Neural progenitor cell (in vitro differentiated cells): ENCODE measurements at regions not wholly inside any gene's neighbourhood (a gene's known extent, or its start where the extent isn't known, plus 50 kb on each side); places are given as distances from the start of the nearest gene placed in this dataset.

Source experiments
- DNase-seq: peaks from one replicate; pipeline ENCODE4 v3.0.0-alpha.2; 2016; ENCODE audit warnings: low spot score
- H2AFZ ChIP-seq: fragments of 200-600 bp; sonication (generic); replicated peaks from 2 replicates; pipeline ENCODE4 v1.6.1; 2016; ENCODE audit warnings: antibody characterized with exemption
- H3F3A ChIP-seq: fragments of 200-600 bp; sonication (generic); 2 replicates; pipeline ENCODE4 v1.6.1; 2016; ENCODE audit warnings: antibody characterized with exemption, low read depth
- H3K27ac ChIP-seq: fragments of 200-600 bp; sonication (generic); 2 replicates; pipeline ENCODE4 v1.5.1; 2016; ENCODE audit warnings: mild to moderate bottlenecking
- H3K27me3 ChIP-seq: fragments of 200-600 bp; sonication (generic); 2 replicates; pipeline ENCODE4 v1.6.1; 2016; ENCODE audit warnings: mild to moderate bottlenecking, moderate library complexity
- H3K36me3 ChIP-seq: fragments of 200-600 bp; sonication (generic); 2 replicates; pipeline ENCODE4 v1.5.1; 2016
- H3K4me1 ChIP-seq: fragments of 200-600 bp; sonication (generic); 2 replicates; pipeline ENCODE4 v1.6.1; 2016; ENCODE audit warnings: mixed run types
- H3K4me2 ChIP-seq: fragments of 200-600 bp; sonication (generic); 2 replicates; pipeline ENCODE4 v1.6.1; 2016
- H3K4me3 ChIP-seq: fragments of 200-600 bp; sonication (generic); 2 replicates; pipeline ENCODE4 v1.5.1; 2016
- H3K79me2 ChIP-seq: fragments of 200-600 bp; sonication (generic); 2 replicates; pipeline ENCODE4 v1.6.1; 2016; ENCODE audit warnings: low read depth
- H3K9ac ChIP-seq: fragments of 200-600 bp; sonication (generic); 2 replicates; pipeline ENCODE4 v1.6.1; 2016
- H3K9me3 ChIP-seq: fragments of 200-600 bp; sonication (generic); 2 replicates; pipeline ENCODE4 v1.5.1; 2016; ENCODE audit warnings: low read depth
- H4K20me1 ChIP-seq: fragments of 200-600 bp; sonication (generic); 2 replicates; pipeline ENCODE4 v1.6.1; 2016; ENCODE audit warnings: low read depth
- H3K27ac Mint-ChIP-seq: 3 replicates; pipeline ENCODE4 v1.8.0; 2021; ENCODE audit warnings: mixed read lengths
- H3K27me3 Mint-ChIP-seq: 2 replicates; pipeline ENCODE4 v1.8.0; 2022; ENCODE audit warnings: low read depth, mild to moderate bottlenecking, inconsistent platforms, moderate library complexity, mixed read lengths; ENCODE audit not compliant: insufficient read depth
- H3K36me3 Mint-ChIP-seq: 3 replicates; pipeline ENCODE4 v1.8.0; 2021; ENCODE audit warnings: mixed read lengths
- H3K4me1 Mint-ChIP-seq: 3 replicates; pipeline ENCODE4 v1.8.0; 2021; ENCODE audit warnings: mixed read lengths
- H3K4me3 Mint-ChIP-seq: 3 replicates; pipeline ENCODE4 v1.8.0; 2021; ENCODE audit warnings: mild to moderate bottlenecking, moderate library complexity, mixed read lengths
- H3K9me3 Mint-ChIP-seq: 3 replicates; pipeline ENCODE4 v1.8.0; 2020; ENCODE audit warnings: mixed read lengths
- EZH2 ChIP-seq: fragments of 200-600 bp; sonication (generic); IDR thresholded peaks from 2 replicates; pipeline ENCODE4 v1.6.1; 2017; ENCODE audit warnings: antibody characterized with exemption, mild to moderate bottlenecking, moderate library complexity
- EZH2phosphoT487 ChIP-seq: fragments of 200-600 bp; sonication (generic); IDR thresholded peaks from 2 replicates; pipeline ENCODE4 v1.6.1; 2017; ENCODE audit warnings: antibody characterized with exemption
- TF ChIP-seq, protein P1 (sequence below): fragments of 200-600 bp; sonication (generic); IDR thresholded peaks from 2 replicates; pipeline ENCODE4 v1.5.1; 2017; ENCODE audit warnings: antibody characterized with exemption, mild to moderate bottlenecking

DNA sequence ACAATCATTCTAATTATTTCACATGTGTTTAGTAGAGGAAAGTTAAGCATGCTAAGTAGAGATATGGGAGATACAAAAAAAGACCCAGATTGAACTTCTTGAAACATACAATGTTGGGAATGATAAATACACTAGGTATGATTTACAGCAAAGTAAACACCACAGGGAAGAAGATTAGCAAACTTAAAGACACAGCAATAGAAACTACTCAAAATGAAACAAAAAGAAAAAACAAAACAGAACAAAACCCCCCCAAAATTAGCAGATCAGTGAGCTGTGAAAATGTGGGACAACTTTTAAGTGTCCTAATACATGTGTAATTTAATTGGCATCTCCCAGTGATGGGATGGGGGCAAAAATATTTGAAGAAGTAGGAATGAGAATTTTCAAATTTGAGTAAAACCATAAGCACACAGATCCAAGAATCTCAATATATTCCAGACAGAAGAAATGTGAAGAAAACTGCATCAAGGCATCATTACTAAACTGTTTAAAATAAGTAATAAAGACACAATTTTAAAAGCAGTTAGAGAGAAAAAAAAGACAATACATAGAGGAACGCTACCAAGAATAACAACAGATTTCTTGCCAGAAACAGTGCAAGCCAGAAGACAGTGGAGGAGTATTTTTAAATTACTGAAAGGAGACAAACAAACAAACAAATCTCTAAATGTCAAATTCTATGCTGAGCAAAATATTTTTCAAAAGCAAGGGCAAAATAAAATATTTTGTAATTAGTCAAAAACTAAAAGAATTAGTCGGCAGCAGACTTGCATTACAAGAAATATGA is 473.7 kb downstream of the QKI start:
- Histone ChIP-seq H3K27ac (no peak overlapping the region), H3K4me3 (no peak overlapping the region), H3K36me3 (no peaks in the 10 kb centered on the region), H4K20me1 (no peaks in the 10 kb centered on the region), H3K4me2 (no peak overlapping the region), H3K9ac (no peak overlapping the region), H3F3A (no peaks in the 10 kb centered on the region), H3K79me2 (no peaks in the 10 kb centered on the region), H3K27me3 (no peaks in the 10 kb centered on the region), H3K4me1 (no peaks in the 10 kb centered on the region), H3K9me3 (peaks cover 11% of the 10 kb centered on the region), H2AFZ (no peak overlapping the region)
- peaks cover 22% of the 10 kb centered on the region for H3K9me3 Mint-ChIP-seq
- DNase-seq = no peak
- H3K27ac Mint-ChIP-seq = no peak overlapping the region
- peaks cover 3% of the 10 kb centered on the region for H3K36me3 Mint-ChIP-seq
- no peak for TF ChIP-seq EZH2phosphoT487
- no peak for TF ChIP-seq EZH2
- TF ChIP-seq, protein P1, sequence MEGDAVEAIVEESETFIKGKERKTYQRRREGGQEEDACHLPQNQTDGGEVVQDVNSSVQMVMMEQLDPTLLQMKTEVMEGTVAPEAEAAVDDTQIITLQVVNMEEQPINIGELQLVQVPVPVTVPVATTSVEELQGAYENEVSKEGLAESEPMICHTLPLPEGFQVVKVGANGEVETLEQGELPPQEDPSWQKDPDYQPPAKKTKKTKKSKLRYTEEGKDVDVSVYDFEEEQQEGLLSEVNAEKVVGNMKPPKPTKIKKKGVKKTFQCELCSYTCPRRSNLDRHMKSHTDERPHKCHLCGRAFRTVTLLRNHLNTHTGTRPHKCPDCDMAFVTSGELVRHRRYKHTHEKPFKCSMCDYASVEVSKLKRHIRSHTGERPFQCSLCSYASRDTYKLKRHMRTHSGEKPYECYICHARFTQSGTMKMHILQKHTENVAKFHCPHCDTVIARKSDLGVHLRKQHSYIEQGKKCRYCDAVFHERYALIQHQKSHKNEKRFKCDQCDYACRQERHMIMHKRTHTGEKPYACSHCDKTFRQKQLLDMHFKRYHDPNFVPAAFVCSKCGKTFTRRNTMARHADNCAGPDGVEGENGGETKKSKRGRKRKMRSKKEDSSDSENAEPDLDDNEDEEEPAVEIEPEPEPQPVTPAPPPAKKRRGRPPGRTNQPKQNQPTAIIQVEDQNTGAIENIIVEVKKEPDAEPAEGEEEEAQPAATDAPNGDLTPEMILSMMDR = no peak
- no peaks in the 10 kb centered on the region for H3K27me3 Mint-ChIP-seq
- peaks cover 3% of the 10 kb centered on the region for H3K4me1 Mint-ChIP-seq
- H3K4me3 Mint-ChIP-seq = no peak overlapping the region

DNA sequence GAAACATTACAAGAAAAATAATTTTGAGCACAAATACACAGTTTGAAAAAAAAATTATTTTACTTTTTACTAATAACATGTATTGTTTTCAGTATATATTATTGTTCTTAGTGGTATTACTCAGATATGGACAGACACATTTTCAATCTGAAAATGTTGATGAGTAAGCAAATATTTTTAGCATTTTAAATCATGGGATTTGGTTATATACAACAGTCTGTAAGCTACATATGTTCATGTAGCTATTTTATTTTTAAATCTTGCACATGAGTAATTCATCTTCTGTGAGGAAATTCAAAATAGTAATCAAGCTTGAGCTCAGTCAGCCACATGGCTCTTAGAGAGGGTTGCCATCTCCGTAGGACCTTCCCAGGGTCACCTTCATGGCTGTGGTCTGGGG is 471.9 kb downstream of the QKI start:
- Mint-ChIP-seq H3K4me3 (no peak overlapping the region), H3K9me3 (peaks cover 22% of the 10 kb centered on the region), H3K36me3 (peaks cover 3% of the 10 kb centered on the region), H3K27ac (no peak overlapping the region), H3K27me3 (peaks cover 2% of the 10 kb centered on the region), H3K4me1 (no peaks in the 10 kb centered on the region)
- Histone ChIP-seq H3K4me3 (no peak overlapping the region), H3K79me2 (no peaks in the 10 kb centered on the region), H3K27ac (no peak overlapping the region), H3K9ac (no peak overlapping the region), H3K27me3 (no peaks in the 10 kb centered on the region), H4K20me1 (no peaks in the 10 kb centered on the region), H3K4me1 (no peaks in the 10 kb centered on the region), H3K36me3 (no peaks in the 10 kb centered on the region), H2AFZ (no peak overlapping the region), H3K4me2 (no peak overlapping the region), H3F3A (no peaks in the 10 kb centered on the region), H3K9me3 (peaks cover 11% of the 10 kb centered on the region)
- TF ChIP-seq EZH2 (no peak), EZH2phosphoT487 (no peak)
- TF ChIP-seq, protein P1 = no peak
- no peak for DNase-seq

DNA sequence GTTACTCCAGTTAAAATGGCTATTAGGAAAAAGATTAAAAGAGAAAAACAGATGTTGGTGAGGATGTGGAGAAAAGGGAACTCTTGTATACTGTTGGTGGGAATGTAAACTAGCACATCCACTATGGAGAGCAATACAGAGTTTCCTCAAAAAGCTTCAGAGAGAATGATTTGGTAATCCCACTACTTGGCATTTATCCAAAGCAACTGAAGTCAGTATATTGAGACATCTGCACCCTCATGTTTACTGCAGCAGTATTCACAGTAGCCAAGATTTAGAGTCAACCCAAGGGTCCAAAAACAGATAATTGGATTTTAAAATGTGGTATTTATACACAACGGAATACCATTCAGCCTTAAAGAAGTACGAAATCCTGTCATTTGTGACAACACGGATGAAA is 469.5 kb downstream of the QKI start:
- peaks cover 11% of the 10 kb centered on the region for H3K9me3 ChIP-seq
- no peaks in the 10 kb centered on the region for H3K79me2 ChIP-seq
- no peak overlapping the region for H3K27ac ChIP-seq
- DNase-seq = no peak
- no peaks in the 10 kb centered on the region for H3F3A ChIP-seq
- H3K4me2 ChIP-seq = no peak overlapping the region
- peaks cover 22% of the 10 kb centered on the region for H3K9me3 Mint-ChIP-seq
- no peaks in the 10 kb centered on the region for H4K20me1 ChIP-seq
- H3K4me1 Mint-ChIP-seq = no peaks in the 10 kb centered on the region
- H3K36me3 ChIP-seq = no peaks in the 10 kb centered on the region
- no peaks in the 10 kb centered on the region for H3K27me3 ChIP-seq
- H3K36me3 Mint-ChIP-seq = peaks cover 3% of the 10 kb centered on the region
- peaks cover 2% of the 10 kb centered on the region for H3K27me3 Mint-ChIP-seq
- H3K4me1 ChIP-seq = no peaks in the 10 kb centered on the region
- H2AFZ ChIP-seq = no peak overlapping the region
- no peak overlapping the region for H3K4me3 Mint-ChIP-seq
- H3K4me3 ChIP-seq = no peak overlapping the region
- H3K27ac Mint-ChIP-seq = no peak overlapping the region
- TF ChIP-seq EZH2phosphoT487 (no peak), EZH2 (no peak)
- TF ChIP-seq, protein P1 = no peak
- H3K9ac ChIP-seq = no peak overlapping the region
